22Rv1 (cell line): ENCODE measurements at regions not wholly inside any gene's neighbourhood (a gene's known extent, or its start where the extent isn't known, plus 50 kb on each side); places are given as distances from the start of the nearest gene placed in this dataset.

Source experiments
- H3K27ac ChIP-seq: fragments of 450-650 bp; 2 replicates; pipeline ENCODE4 v1.5.1; 2017
- CTCF ChIP-seq: fragments of 450-650 bp; IDR thresholded peaks from 2 replicates; pipeline ENCODE4 v1.5.1; 2017; ENCODE audit warnings: mild to moderate bottlenecking
- ZFX ChIP-seq: fragments of 450-650 bp; IDR thresholded peaks from 2 replicates; pipeline ENCODE4 v1.6.1; 2017; ENCODE audit warnings: antibody characterized with exemption, borderline replicate concordance

DNA sequence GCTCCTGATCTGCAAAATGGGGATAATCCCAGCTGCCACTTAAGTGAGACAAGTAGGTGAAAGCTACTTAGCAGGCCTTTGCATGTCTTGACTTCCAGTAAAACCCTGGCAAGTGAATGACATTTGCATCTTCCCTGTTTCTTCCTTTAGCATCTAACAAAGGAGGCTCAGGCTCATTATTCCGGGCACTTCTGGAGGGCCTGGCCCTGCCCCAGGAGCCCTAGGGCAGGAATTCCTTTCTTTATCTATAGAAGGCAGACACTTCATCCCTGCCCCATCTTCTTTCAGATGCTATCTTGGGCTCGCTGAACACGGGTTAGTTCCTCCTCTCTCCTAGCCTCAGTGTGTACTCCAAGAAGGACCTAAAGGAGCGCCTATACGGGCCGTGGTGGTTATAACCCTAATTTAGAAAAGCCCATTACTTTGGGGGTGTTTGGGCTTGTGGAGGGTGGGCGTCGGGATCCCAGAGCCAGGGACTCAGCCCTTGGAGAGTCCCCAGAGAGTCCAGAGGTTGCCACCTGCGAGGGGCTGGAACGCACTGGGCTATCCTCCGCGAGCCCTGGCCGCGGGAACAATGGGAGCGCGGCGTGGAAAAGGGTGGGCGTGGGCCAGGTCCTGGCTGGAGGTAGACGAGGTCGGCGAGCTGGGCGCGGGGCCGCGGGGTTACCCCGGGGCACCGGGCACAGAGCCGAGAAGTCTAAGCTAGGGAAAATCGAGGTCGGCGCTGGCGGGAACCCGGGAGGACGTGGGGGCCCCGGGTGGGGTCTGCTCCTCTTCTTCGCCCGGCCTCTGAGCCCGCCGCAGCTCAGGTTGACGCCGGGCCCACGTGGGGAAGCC is 62.8 kb upstream of the EPB41L1 start:
- TF ChIP-seq ZFX (no peak), CTCF (no peak)
- no peak overlapping the region for H3K27ac ChIP-seq

DNA sequence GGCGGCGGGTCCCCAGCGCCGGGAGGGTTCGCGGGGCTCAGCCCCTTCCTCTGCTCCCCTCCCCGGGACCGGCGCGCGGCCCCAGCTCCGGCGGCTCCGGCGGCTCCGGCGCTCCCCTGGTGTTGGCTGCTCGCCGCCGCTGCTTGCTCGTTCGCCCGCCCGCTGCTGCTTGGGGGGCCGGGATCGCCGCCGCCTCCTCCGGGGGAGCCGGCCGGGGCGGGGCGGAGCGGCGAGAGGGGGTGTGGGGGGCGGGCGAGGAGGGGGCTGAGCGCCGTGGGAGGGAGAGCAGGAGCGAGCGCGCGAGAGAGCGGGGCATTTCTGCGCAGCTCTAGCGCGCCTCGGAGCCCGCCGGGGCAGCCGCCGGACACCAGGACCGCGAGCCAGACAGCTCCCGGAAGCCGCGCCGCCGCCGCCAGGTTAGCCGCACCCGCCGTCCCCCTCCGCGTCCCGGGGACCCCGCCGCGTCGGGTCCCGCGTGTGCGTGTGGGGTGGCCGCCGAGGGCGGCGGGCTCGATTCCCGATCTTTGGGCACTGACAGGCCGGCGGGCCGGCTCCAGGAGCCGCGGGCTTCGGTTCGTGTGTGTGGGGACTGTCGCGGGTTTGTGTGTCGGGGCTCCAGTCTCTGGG is 62.0 kb upstream of the EPB41L1 start:
- TF ChIP-seq ZFX = no peak
- TF ChIP-seq CTCF = no peak
- no peak overlapping the region; the same call in 1 of the 2 replicates for H3K27ac ChIP-seq

GRCh38 chr20:36093025-36093803 is 61.3 kb upstream of the EPB41L1 start:
- TF ChIP-seq CTCF = no peak
- TF ChIP-seq ZFX = no peak
- peak overlapping the region; percentile 41 for H3K27ac ChIP-seq

GRCh38 chr20:36093804-36094145 is 60.8 kb upstream of the EPB41L1 start:
- H3K27ac ChIP-seq = peak overlapping the region; percentile 41
- TF ChIP-seq ZFX = no peak
- TF ChIP-seq CTCF = no peak

GRCh38 chr20:36094497-36094896 is 60.0 kb upstream of the EPB41L1 start:
- no peak for TF ChIP-seq CTCF
- no peak for TF ChIP-seq ZFX
- H3K27ac ChIP-seq = peak overlapping the region; percentile 41; the same call in 1 of the 2 replicates

- H3K27ac ChIP-seq = no peak overlapping the region
- TF ChIP-seq ZFX (no peak), CTCF (no peak)
Measured at GRCh38 chr20:36096435-36096834, 58.1 kb upstream of the EPB41L1 start.
